Caco-2 (cell line): ENCODE measurements at regions not wholly inside any gene's neighbourhood (a gene's known extent, or its start where the extent isn't known, plus 50 kb on each side); places are given as distances from the start of the nearest gene placed in this dataset.

Experiments
- BruUV-seq: library from RNA; stranded (reverse); fragments of 400-500 nt; replicated peaks from 2 replicates; lab custom pipeline; 2021; lab: Mats Ljungman, UMichigan
- CTCF ChIA-PET: fragments of 300-600 bp; sonication (Branson Sonifier 250); formaldehyde crosslinking; loops from one replicate; lab custom pipeline; 2022; ENCODE audit warnings: antibody characterized with exemption; lab: Charles Lee
- POLR2A ChIA-PET: fragments of 300-600 bp; sonication (Branson Sonifier 250); formaldehyde crosslinking; loops from one replicate; lab custom pipeline; 2022; ENCODE audit warnings: antibody characterized with exemption; lab: Charles Lee
- DNase-seq, 2 experiments: peaks; one replicate each; pipeline versions ENCODE4 v3.0.0 to v3.0.0-alpha.2; 2020 to 2022
- H3K27me3 ChIP-seq: replicated peaks from 2 replicates; pipeline ENCODE4 v1.6.0; 2011; ENCODE audit warnings: low read length; ENCODE audit not compliant: control insufficient read depth, insufficient read depth
- H3K36me3 ChIP-seq: 2 replicates; pipeline ENCODE4 v1.5.1; 2011; ENCODE audit warnings: low read length; ENCODE audit not compliant: control insufficient read depth, insufficient read depth
- H3K4me1 ChIP-seq: fragments of 250-450 bp; sonication (Bioruptor Pico); 2 replicates; pipeline ENCODE4 v1.5.1; 2020; ENCODE audit warnings: mild to moderate bottlenecking
- H3K4me3 ChIP-seq: 2 replicates; pipeline ENCODE4 v1.5.1; 2011; ENCODE audit warnings: low read depth, mild to moderate bottlenecking, control low read depth, low read length
- H3K9me3 ChIP-seq: fragments of 250-450 bp; sonication (Bioruptor Pico); 2 replicates; pipeline ENCODE4 v1.5.1; 2020; ENCODE audit warnings: mild to moderate bottlenecking, moderate library complexity
- H3K27ac Mint-ChIP-seq: one replicate; pipeline ENCODE4 v1.8.0; 2022; ENCODE audit warnings: mixed read lengths; ENCODE audit not compliant: unreplicated experiment
- H3K27me3 Mint-ChIP-seq: one replicate; pipeline ENCODE4 v1.8.0; 2022; ENCODE audit warnings: mixed read lengths; ENCODE audit not compliant: insufficient read depth, unreplicated experiment
- H3K36me3 Mint-ChIP-seq: one replicate; pipeline ENCODE4 v1.8.0; 2022; ENCODE audit warnings: mild to moderate bottlenecking, mixed read lengths; ENCODE audit not compliant: insufficient read depth, unreplicated experiment
- H3K4me1 Mint-ChIP-seq: one replicate; pipeline ENCODE4 v1.8.0; 2022; ENCODE audit warnings: low read depth, mixed read lengths; ENCODE audit not compliant: unreplicated experiment
- H3K4me3 Mint-ChIP-seq: one replicate; pipeline ENCODE4 v1.8.0; 2022; ENCODE audit warnings: mild to moderate bottlenecking, moderate library complexity, mixed read lengths; ENCODE audit not compliant: unreplicated experiment
- H3K9me3 Mint-ChIP-seq: one replicate; pipeline ENCODE4 v1.8.0; 2022; ENCODE audit warnings: mixed read lengths; ENCODE audit not compliant: unreplicated experiment
- intact Hi-C: fragments of 100-400 bp; cut with micrococcal nuclease; formaldehyde crosslinking; loops from one replicate; pipeline ENCODE4 v1.10.0; 2022; ENCODE audit not compliant: unreplicated experiment
- TF ChIP-seq, protein P1 (sequence below), 2 experiments: fragments of 200-600 bp in 1 of 2; IDR thresholded peaks; 1 replicate in 1 of 2; 2 replicates in 1 of 2; pipeline versions ENCODE4 v1.5.1 to v1.8.0; 2011 to 2022; ENCODE audit warnings: antibody characterized with exemption in 1 of 2, control low read depth in 1 of 2, inconsistent platforms in 1 of 2, low read depth in 1 of 2, low read length in 1 of 2, mild to moderate bottlenecking in 1 of 2, moderate library complexity in 1 of 2; ENCODE audit not compliant: insufficient read depth in 1 of 2, severe bottlenecking in 1 of 2, unreplicated experiment in 1 of 2

DNA sequence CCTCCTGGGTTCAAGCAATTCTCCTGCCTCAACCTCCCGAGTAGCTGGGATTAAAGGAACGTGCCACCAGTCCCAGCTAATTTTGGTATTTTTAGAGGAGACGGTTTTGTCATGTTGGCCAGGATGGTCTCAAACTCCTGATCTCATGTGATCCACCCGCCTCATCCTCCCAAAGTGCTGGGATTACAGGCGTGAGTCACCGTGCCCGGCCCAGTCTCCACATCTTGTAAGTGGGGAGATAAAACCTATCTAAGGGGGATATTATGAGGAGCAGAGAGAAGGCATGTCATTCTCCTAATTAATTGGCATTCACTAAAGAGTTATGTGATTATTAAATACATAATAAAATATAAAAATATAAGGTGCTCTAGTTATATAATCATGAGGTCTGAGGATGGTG lies 94.1 kb upstream of the BOD1 start:
- no peaks in the 10 kb centered on the region for H3K36me3 Mint-ChIP-seq
- H3K27ac Mint-ChIP-seq, result no peak overlapping the region
- H3K9me3 ChIP-seq, result no peaks in the 10 kb centered on the region
- BruUV-seq, result no TSS peak
- H3K27me3 Mint-ChIP-seq, result no peaks in the 10 kb centered on the region
- no peaks in the 10 kb centered on the region for H3K4me1 ChIP-seq
- no peak for DNase-seq
- POLR2A ChIA-PET, result no interaction called here
- CTCF ChIA-PET, result no interaction called here
- H3K4me3 Mint-ChIP-seq, result no peak overlapping the region
- H3K4me1 Mint-ChIP-seq, result peaks cover 2% of the 10 kb centered on the region
- H3K4me3 ChIP-seq, result no peak overlapping the region
- no peaks in the 10 kb centered on the region for H3K9me3 Mint-ChIP-seq
- H3K36me3 ChIP-seq, result no peaks in the 10 kb centered on the region
- intact Hi-C loops, result no loop called here
- TF ChIP-seq, protein P1, sequence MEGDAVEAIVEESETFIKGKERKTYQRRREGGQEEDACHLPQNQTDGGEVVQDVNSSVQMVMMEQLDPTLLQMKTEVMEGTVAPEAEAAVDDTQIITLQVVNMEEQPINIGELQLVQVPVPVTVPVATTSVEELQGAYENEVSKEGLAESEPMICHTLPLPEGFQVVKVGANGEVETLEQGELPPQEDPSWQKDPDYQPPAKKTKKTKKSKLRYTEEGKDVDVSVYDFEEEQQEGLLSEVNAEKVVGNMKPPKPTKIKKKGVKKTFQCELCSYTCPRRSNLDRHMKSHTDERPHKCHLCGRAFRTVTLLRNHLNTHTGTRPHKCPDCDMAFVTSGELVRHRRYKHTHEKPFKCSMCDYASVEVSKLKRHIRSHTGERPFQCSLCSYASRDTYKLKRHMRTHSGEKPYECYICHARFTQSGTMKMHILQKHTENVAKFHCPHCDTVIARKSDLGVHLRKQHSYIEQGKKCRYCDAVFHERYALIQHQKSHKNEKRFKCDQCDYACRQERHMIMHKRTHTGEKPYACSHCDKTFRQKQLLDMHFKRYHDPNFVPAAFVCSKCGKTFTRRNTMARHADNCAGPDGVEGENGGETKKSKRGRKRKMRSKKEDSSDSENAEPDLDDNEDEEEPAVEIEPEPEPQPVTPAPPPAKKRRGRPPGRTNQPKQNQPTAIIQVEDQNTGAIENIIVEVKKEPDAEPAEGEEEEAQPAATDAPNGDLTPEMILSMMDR (IDR thresholded peaks at IDR 0.05; ENCODE audit: insufficient read depth in 1 of 2, low read depth in 1 of 2, low read length in 1 of 2, severe bottlenecking in 1 of 2, unreplicated experiment in 1 of 2), result no peak
- H3K27me3 ChIP-seq, result no peaks in the 10 kb centered on the region

DNA sequence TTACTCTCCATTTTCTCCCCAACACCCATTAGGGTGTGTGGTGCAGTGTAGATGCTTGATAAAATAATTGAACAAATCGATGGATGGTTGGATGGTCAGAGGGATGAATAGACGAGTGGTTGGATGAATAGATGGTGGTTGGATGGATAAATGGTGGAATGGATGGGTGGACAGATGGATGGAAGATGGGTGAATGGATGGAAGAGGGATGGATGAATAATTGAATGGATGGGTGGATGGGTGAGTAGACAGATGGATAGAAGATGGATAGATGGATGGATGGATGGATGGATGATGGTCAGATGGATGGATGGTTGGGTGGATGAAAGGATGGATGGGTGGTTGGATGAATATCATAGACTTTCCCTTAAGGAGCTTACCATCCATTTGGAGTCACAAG lies 95.0 kb upstream of the BOD1 start:
- ChIA-PET CTCF (no interaction called here), POLR2A (no interaction called here)
- Mint-ChIP-seq H3K4me1 (peaks cover 6% of the 10 kb centered on the region), H3K27ac (no peak overlapping the region), H3K4me3 (no peak overlapping the region), H3K36me3 (no peaks in the 10 kb centered on the region), H3K9me3 (no peaks in the 10 kb centered on the region), H3K27me3 (no peaks in the 10 kb centered on the region)
- BruUV-seq, result no TSS peak
- Histone ChIP-seq H3K36me3 (no peaks in the 10 kb centered on the region), H3K27me3 (no peaks in the 10 kb centered on the region), H3K4me1 (no peaks in the 10 kb centered on the region), H3K4me3 (no peak overlapping the region), H3K9me3 (no peaks in the 10 kb centered on the region)
- TF ChIP-seq, protein P1 (IDR thresholded peaks at IDR 0.05; ENCODE audit: insufficient read depth in 1 of 2, low read depth in 1 of 2, low read length in 1 of 2, severe bottlenecking in 1 of 2, unreplicated experiment in 1 of 2), result no peak
- DNase-seq, result no peak
- intact Hi-C loops, result no loop called here

DNA sequence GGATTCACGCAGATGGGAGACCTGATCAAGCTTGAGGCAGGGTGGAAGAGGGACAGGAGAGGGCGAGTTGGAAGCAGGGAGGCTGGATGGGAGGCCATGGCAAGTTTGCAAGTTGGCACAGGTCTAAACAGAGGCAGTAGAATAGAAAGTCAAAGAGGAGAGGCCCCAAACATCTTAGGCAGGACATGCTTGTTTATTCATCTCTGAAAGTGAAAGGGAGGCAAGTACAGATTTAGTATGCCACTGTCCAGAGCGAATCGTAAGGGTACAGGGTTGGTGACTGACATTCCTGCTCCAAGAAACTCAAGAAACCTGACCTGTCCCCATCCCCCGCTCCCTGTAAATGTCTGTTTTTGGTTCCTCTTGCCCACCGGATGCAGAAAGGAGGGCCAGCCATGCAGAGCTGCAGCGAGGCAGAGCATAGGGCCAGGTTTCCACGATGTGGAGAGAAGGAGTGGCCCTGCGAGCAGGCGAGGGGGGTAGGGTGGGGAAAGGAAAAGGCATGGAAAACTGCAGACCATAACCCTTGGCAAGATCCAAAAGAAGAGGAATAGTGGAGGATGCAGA lies 96.2 kb upstream of the BOD1 start:
- Mint-ChIP-seq H3K36me3 (no peaks in the 10 kb centered on the region), H3K27ac (no peak overlapping the region), H3K4me1 (peaks cover 6% of the 10 kb centered on the region), H3K9me3 (no peaks in the 10 kb centered on the region), H3K27me3 (no peaks in the 10 kb centered on the region), H3K4me3 (no peak overlapping the region)
- H3K4me1 ChIP-seq, result no peaks in the 10 kb centered on the region
- TF ChIP-seq, protein P1 (IDR thresholded peaks at IDR 0.05; ENCODE audit: insufficient read depth in 1 of 2, low read depth in 1 of 2, low read length in 1 of 2, severe bottlenecking in 1 of 2, unreplicated experiment in 1 of 2), result no peak
- ChIA-PET CTCF (no interaction called here), POLR2A (no interaction called here)
- H3K9me3 ChIP-seq, result no peaks in the 10 kb centered on the region
- BruUV-seq, result no TSS peak
- H3K36me3 ChIP-seq, result no peaks in the 10 kb centered on the region
- no peak for DNase-seq
- no peaks in the 10 kb centered on the region for H3K27me3 ChIP-seq
- H3K4me3 ChIP-seq, result no peak overlapping the region
- intact Hi-C loops, result no loop called here
